Hematopoietic multipotent progenitor cell treated with erythropoietin and hydrocortisone succinate and interleukin-3 and kit ligand, for 17 days (in vitro differentiated cells): ENCODE measurements at regions not wholly inside any gene's neighbourhood (a gene's known extent, or its start where the extent isn't known, plus 50 kb on each side); places are given as distances from the start of the nearest gene placed in this dataset.
"Not testable (repeated sequence)": the region's sequence is repeated elsewhere in the genome, so short reads cannot be mapped to it uniquely, and the experiment has no call there.

Experiments
- DNase-seq: peaks from one replicate; pipeline ENCODE4 v3.0.0-alpha.2; 2015; ENCODE audit warnings: low spot score

GRCh38 chr5:71822065-71822464 is 103.0 kb downstream of the CARTPT start:
- not testable (repeated sequence) for DNase-seq

DNA sequence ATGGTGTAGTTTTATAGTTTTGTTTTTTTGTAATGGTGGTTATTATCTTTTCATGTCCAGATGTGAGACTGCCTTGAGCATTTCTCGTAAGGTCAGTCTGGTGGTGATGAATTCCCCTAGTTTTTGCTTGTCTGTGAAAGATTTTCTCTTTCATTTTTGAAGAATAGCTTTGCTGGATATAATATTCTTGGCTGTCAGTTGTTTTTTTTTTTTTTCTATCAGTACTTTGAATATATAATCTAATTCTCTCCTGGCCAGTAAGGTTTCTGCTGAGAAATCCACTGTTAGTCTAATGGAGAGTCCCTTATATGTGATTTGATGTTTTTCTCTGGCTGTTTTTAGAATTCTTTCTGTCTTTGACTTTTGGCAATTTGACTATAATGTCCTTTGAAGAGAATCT is 106.9 kb downstream of the CARTPT start:
- no peak for DNase-seq

DNA sequence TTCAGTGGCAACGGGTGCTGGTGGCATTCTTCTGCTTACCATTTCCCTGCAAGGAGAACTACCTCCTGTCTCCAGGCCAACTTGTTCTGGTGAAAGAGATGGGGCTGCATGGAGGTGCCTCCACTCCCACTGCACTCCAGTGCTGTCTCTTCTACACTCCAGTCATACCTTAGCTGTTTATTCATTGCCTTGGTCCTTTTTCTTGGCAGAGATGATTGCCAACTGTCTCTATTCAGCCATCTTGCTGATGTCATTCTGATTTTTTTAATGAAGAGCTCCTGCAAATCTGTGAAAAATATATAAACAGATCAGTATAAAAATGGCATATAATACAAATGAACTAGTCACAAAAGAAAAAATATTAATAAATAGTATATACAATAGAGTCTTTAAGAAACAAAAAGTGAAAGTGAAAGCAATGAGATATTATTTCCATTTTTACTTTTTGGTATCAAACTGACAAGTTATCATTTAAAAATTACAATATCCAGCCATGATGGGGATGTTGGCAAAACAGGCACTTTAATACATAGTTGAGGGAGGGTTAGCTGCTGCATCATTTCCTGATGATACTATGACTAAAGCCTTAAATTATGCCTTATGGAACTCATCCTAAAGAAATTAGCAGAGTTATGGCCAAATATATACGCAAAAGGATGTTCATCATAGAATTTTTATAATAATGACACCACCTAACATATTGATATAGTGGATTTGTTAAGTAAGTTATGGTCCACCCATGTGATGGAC is 109.4 kb downstream of the CARTPT start:
- no peak for DNase-seq

DNA sequence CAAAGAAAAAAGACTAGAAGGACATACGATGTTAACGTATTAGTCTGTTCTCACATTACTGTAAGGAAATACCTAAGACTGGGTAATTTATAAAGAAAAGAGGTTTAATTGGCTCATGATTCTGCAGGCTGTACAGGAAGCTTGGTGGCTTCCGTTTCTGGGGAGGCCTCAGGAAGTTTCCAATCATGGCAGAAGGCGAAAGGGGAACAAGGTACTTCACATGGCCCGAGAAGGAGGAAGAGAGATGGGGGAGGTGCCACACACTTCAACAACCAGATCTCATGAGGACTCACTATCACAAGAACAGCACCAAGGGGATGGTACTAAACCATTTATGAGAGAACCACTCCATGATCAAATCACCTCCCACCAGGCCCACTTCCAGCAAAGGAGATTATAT is 110.1 kb downstream of the CARTPT start:
- no peak for DNase-seq

- no peak for DNase-seq
Observed at GRCh38 chr5:71830681-71831539, 111.8 kb downstream of the CARTPT start.

DNA sequence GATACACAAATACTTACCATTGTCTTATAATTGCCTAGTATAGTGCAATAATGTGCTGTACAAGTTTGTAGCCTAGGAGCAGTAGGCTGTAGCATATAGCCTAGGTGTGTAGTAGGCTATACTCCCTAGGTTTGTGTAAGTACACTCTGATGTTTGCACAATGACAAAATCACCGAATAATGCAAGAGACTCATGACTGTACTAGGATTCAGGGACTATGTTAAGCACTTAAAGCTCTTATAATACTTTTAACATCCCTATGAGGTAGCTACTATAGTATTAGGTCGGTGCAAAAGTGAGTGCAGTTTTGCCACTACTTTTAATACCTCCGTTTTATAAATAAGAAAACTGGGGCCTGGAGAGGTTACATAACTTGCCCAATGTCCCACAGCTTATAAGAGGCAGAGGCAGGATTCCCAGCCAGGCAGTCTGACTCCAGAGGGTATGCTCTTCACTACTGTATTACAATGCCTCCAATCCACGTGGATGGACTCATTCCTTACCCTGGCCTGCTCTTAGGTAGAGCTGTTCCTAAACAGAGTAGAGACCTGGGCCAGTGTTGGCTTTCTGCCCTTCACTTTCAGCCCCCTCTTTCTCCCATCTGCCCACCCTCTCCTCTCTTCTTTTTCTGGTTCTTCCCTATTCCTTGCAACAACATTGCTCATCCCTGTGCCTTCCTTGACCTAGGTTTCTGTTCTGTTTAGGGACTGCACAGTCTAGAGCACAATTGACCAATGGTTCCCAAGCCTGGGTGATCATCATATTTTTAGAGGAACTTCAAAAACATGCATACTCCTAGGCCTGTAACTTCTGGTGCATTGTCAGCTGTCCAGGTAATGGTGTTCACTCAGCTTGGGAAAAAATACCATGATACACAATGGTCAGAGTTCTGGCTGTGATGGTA is 114.0 kb downstream of the CARTPT start:
- DNase-seq: no peak

DNA sequence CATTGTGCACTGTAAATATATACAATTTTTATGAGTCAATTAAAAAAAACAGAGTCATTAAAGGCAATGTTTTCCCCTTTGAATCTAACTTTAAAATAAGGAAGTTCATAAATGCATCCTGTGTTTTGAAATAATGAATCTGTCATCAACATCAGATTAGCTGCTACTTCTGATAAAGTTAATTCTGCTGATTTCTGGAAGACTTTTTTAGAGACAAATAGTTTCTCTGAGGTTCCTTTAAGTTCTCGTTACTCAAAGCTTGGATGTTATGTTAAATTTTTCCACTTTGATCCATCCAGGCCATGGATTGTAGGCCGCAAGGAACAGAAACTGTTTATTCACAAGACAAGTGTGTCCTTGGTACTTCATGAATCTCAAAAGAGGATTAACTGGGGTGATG is 115.5 kb downstream of the CARTPT start:
- no peak for DNase-seq

GRCh38 chr5:71836084-71836483 is 117.0 kb downstream of the CARTPT start:
- no peak for DNase-seq

- DNase-seq: no peak
Observed at GRCh38 chr5:71836559-71837112, 117.6 kb downstream of the CARTPT start.

DNA sequence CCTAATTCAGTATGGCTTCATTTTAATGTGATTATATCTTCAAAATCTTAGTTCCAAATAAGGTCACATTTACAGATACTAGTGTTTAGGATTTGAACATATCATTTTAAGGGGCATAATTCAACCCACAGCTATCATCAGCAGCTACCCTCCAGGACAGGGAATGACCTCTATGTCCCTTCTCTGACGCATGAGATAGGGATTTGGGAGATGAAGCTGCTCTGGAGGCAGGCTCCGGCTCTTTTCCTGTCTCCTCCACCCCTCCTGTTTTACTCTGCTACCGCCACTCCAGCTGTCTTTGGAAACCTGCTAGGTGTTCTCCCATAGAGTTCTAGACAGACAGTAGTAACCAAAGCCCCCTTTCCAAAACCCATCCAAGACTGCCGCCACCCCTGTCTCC is 119.2 kb downstream of the CARTPT start:
- no peak for DNase-seq

DNA sequence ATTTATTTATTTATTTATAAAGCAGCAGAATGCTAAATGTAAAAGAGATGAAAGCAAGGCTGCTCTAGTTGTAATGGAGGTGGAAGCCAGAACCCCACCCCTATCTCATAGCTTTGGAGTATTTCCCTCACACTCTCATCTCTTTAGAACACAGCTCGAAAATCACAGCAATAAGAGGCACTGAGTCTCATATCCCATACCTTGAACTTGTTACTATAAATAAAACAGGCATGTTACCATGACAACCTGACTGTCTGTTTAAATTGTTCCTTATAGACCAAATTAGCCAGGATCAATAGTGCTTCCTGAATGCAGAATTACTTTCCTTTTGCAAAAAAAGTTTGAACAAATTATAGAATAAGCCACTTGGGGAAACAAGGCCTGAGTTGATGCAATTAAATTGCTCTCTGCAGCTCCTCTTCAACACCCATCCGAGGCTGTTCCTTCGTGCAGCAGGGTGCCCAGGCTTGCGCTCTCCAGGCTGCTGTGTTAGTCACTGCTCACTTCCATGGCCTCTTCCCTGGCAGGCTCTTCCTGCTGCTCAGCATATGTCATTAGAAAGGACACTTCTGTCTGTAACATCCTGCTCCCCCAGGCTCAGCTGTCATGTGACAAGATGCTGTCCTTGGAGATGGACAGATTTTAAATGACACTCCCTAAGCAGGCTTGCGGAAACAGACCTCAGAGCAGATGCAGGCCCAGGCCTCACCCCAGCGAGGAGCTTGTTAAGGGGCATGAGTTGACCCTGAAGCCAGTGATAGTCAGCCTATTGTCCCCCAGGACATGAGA is 120.2 kb downstream of the CARTPT start:
- DNase-seq: no peak

GRCh38 chr5:71841107-71841506 is 122.0 kb downstream of the CARTPT start:
- no peak for DNase-seq

DNA sequence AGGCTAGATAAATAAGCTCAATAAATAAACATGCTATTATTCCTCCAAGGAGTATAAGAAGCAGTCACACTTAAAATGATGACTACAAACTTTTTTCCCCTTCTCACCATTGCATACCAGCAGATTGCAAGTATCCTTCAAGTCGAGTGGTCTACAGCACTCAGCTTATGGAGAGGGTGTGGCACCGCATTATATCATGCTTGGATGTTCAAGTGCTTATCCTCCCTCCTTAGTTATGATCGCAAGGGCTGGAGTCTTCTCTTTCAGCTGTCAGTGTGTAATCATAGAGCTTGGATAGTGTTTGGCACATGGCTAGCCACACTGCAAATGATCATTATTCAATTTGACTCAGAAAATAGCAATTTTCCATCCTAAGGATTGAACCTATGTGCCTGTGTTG is 124.0 kb downstream of the CARTPT start:
- DNase-seq: no peak

- no peak for DNase-seq
Observed at GRCh38 chr5:71844862-71845261, 125.8 kb downstream of the CARTPT start.

- no peak for DNase-seq
Observed at GRCh38 chr5:71859515-71859914, 140.4 kb downstream of the CARTPT start.

DNA sequence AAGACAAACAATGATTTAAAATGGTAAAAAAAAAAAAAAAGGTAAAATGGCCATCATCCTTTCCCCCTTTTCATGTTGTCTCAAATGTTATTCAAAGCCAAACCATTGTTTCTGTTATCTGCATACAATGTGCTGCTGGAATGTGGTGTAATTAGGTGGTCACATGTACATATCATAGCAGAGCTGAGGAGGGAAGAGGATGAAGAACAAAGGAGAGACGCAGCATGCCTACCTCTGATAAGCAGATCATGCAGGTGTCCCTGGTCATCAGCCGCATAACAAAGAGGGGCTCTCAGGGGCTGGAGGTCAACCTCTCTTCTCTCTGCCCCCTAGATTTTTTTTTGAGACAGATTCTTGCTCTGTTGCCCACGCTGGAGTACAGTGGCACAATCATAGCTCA is 141.0 kb downstream of the CARTPT start:
- no peak for DNase-seq

- DNase-seq: no peak
Observed at GRCh38 chr5:71861682-71862081, 142.6 kb downstream of the CARTPT start.

DNA sequence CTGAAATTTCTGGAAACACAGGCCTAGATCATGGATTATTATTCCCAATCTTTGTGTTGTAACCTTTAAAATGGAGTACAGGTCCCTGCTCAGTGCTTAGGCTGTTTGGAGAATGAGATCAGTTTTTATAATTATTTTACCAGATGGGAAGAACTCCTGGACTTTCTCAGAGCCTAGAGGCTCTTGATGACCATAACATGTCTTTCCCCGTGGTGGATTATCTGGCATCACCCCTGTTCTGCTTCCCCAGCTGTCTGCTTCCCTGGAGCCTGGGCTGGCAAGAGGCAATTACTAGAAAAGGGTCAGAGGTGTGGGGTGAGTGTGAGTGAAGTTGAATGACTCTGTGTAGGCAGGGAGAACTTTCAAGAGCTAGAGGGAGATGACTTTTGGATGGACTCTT is 143.0 kb downstream of the CARTPT start:
- no peak for DNase-seq

DNA sequence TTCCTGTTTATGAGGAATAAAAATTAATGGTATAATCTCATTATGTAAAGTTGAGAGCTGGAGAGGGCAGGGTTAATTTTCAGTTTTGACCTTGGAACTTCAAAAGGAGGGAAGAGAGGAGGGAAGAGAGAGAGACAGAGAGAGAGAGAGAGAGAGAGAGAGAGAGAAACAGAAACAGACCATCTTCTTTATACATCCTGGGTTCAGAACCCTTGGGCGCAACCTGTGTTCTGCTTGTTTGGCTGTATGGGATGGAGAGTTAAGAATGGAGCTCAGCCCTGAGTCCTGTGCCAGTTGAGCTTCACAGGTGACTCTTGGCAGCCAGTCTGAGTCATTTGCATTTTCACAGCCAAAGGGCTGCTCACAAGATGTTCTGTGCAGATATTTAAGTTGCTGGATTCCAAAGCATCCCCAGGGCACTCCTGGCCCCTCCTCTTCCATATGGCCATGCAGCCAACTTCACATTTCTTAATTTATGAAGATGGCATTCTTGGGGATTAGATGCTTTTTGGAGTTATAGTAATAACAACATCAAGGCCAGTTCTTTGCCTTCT is 143.5 kb downstream of the CARTPT start:
- DNase-seq: no peak

- no peak for DNase-seq
Observed at GRCh38 chr5:71864730-71865601, 145.9 kb downstream of the CARTPT start.
